ENCODE measurements at regions not wholly inside any gene's neighbourhood (a gene's known extent, or its start where the extent isn't known, plus 50 kb on each side); places are given as distances from the start of the nearest gene placed in this dataset.

- TF ChIP-seq CTCF (IDR thresholded peaks at IDR 0.05; ENCODE audit: insufficient read depth, missing control alignments): no peak
- FAIRE-seq: no peak
- no peak for DNase-seq (ENCODE audit: insufficient read length, low spot score)
Measured at GRCh38 chr16:86880316-86881117, 302.2 kb downstream of the FOXL1 start.

- no peak for TF ChIP-seq CTCF (IDR thresholded peaks at IDR 0.05; ENCODE audit: insufficient read depth, missing control alignments)
- FAIRE-seq: no peak
Measured at GRCh38 chr16:86881118-86881510, 302.8 kb downstream of the FOXL1 start.

GRCh38 chr16:86881861-86882273 lies 303.5 kb downstream of the FOXL1 start:
- FAIRE-seq (no peak), DNase-seq (ENCODE audit: insufficient read length, low spot score) (no peak)
- TF ChIP-seq CTCF (IDR thresholded peaks at IDR 0.05; ENCODE audit: insufficient read depth, missing control alignments): no peak

More at GRCh38 chr16:86881118-86881510, 302.8 kb downstream of the FOXL1 start:
- DNase-seq (ENCODE audit: insufficient read length, low spot score): no peak

GRCh38 chr16:86882586-86883280 lies 304.4 kb downstream of the FOXL1 start:
- no peak for TF ChIP-seq CTCF (IDR thresholded peaks at IDR 0.05; ENCODE audit: insufficient read depth, missing control alignments)
- DNase-seq (ENCODE audit: insufficient read length, low spot score) (no peak), FAIRE-seq (no peak)

- TF ChIP-seq CTCF (IDR thresholded peaks at IDR 0.05; ENCODE audit: insufficient read depth, missing control alignments): no peak
- DNase-seq (ENCODE audit: insufficient read length, low spot score): no peak
- FAIRE-seq: no peak
Measured at GRCh38 chr16:86883583-86884389, 305.4 kb downstream of the FOXL1 start.

- no peak for TF ChIP-seq CTCF (IDR thresholded peaks at IDR 0.05; ENCODE audit: insufficient read depth, missing control alignments)
- DNase-seq (ENCODE audit: insufficient read length, low spot score): no peak
- FAIRE-seq: no peak
Measured at GRCh38 chr16:86884390-86884650, 306.0 kb downstream of the FOXL1 start.

Data from D721Med (cell line).